ENCODE measurements at regions not wholly inside any gene's neighbourhood (a gene's known extent, or its start where the extent isn't known, plus 50 kb on each side); places are given as distances from the start of the nearest gene placed in this dataset.

DNA sequence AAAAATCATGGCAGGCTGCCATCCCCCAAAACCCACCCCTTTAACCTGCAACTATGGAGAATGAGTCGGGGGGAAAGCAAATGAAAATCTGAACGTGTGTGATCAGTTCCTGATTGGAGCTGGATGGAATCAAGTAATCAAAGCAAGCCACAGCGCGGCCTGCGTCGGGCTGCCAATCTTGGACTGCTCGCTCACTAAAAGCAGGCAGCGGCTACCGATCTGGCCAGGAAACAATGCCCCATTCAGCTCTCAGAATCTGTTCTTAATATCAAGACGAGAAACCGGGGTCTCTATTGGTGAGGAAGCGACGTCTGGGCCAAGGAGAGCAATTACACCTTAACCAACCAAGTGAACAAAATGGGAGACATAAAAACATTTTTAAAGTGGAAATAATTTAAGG is 472.2 kb downstream of the SOX6 start:
- TF ChIP-seq ZZZ3 (CRISPR knock-in tag; IDR thresholded peaks at IDR 0.05; ENCODE audit: borderline replicate concordance) (no peak), IRF9 (CRISPR knock-in tag; IDR thresholded peaks at IDR 0.05; ENCODE audit: borderline replicate concordance) (no peak), KIAA2018 (CRISPR knock-in tag; IDR thresholded peaks at IDR 0.05; ENCODE audit: borderline replicate concordance) (no peak), CTCF (CRISPR knock-in tag; IDR thresholded peaks at IDR 0.05) (no peak), KAT7 (CRISPR knock-in tag; IDR thresholded peaks at IDR 0.05; ENCODE audit: borderline replicate concordance) (no peak), ATF7 (IDR thresholded peaks at IDR 0.05) (no peak), ATF7 (CRISPR knock-in tag; IDR thresholded peaks at IDR 0.05) (no peak), ZBTB8A (CRISPR knock-in tag; IDR thresholded peaks at IDR 0.05; ENCODE audit: borderline replicate concordance, low read depth) (no peak), CEBPB (IDR thresholded peaks at IDR 0.05; ENCODE audit: borderline replicate concordance, low read depth, low read length) (no peak), POLR2AphosphoS5 (IDR thresholded peaks at IDR 0.05; ENCODE audit: low read depth, low read length) (no peak), RAD21 (CRISPR knock-in tag; IDR thresholded peaks at IDR 0.05) (no peak), THAP11 (CRISPR knock-in tag; IDR thresholded peaks at IDR 0.05) (no peak)
- TF ChIP-seq, protein P1, sequence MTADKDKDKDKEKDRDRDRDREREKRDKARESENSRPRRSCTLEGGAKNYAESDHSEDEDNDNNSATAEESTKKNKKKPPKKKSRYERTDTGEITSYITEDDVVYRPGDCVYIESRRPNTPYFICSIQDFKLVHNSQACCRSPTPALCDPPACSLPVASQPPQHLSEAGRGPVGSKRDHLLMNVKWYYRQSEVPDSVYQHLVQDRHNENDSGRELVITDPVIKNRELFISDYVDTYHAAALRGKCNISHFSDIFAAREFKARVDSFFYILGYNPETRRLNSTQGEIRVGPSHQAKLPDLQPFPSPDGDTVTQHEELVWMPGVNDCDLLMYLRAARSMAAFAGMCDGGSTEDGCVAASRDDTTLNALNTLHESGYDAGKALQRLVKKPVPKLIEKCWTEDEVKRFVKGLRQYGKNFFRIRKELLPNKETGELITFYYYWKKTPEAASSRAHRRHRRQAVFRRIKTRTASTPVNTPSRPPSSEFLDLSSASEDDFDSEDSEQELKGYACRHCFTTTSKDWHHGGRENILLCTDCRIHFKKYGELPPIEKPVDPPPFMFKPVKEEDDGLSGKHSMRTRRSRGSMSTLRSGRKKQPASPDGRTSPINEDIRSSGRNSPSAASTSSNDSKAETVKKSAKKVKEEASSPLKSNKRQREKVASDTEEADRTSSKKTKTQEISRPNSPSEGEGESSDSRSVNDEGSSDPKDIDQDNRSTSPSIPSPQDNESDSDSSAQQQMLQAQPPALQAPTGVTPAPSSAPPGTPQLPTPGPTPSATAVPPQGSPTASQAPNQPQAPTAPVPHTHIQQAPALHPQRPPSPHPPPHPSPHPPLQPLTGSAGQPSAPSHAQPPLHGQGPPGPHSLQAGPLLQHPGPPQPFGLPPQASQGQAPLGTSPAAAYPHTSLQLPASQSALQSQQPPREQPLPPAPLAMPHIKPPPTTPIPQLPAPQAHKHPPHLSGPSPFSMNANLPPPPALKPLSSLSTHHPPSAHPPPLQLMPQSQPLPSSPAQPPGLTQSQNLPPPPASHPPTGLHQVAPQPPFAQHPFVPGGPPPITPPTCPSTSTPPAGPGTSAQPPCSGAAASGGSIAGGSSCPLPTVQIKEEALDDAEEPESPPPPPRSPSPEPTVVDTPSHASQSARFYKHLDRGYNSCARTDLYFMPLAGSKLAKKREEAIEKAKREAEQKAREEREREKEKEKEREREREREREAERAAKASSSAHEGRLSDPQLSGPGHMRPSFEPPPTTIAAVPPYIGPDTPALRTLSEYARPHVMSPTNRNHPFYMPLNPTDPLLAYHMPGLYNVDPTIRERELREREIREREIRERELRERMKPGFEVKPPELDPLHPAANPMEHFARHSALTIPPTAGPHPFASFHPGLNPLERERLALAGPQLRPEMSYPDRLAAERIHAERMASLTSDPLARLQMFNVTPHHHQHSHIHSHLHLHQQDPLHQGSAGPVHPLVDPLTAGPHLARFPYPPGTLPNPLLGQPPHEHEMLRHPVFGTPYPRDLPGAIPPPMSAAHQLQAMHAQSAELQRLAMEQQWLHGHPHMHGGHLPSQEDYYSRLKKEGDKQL (CRISPR knock-in tag; IDR thresholded peaks at IDR 0.05; ENCODE audit: low read depth): no peak
